IgD-negative memory B cell (primary cell): ENCODE measurements at regions not wholly inside any gene's neighbourhood (a gene's known extent, or its start where the extent isn't known, plus 50 kb on each side); places are given as distances from the start of the nearest gene placed in this dataset.
"Not testable (repeated sequence)": the region's sequence is repeated elsewhere in the genome, so short reads cannot be mapped to it uniquely, and the experiment has no call there.

Experiments used
- H3K27ac Mint-ChIP-seq, 3 donors: one replicate each; pipeline ENCODE4 v1.8.0; 2020 to 2022; ENCODE audit warnings: mild to moderate bottlenecking in 3 of 3, mixed read lengths in 3 of 3, moderate library complexity in 1 of 3
- H3K27me3 Mint-ChIP-seq: one replicate; pipeline ENCODE4 v1.8.0; 2021; ENCODE audit warnings: mixed read lengths
- H3K36me3 Mint-ChIP-seq: one replicate; pipeline ENCODE4 v1.8.0; 2020; ENCODE audit warnings: mild to moderate bottlenecking, mixed read lengths
- H3K4me1 Mint-ChIP-seq, 3 donors: one replicate each; pipeline ENCODE4 v1.8.0; 2020 to 2022; ENCODE audit warnings: mixed read lengths in 3 of 3, mild to moderate bottlenecking in 1 of 3
- H3K4me3 Mint-ChIP-seq, 4 donors: one replicate each; pipeline ENCODE4 v1.8.0; 2020 to 2022; ENCODE audit warnings: mild to moderate bottlenecking in 4 of 4, mixed read lengths in 4 of 4, moderate library complexity in 3 of 4
- H3K9me3 Mint-ChIP-seq, 3 donors: one replicate each; pipeline ENCODE4 v1.8.0; 2020 to 2021; ENCODE audit warnings: mixed read lengths in 3 of 3, mild to moderate bottlenecking in 1 of 3

- H3K27ac Mint-ChIP-seq: no peak overlapping the region
- H3K36me3 Mint-ChIP-seq: no peaks in the 10 kb centered on the region
- H3K27me3 Mint-ChIP-seq: no peaks in the 10 kb centered on the region
- H3K9me3 Mint-ChIP-seq: peaks cover 2 to 8% (median 3%) of the 10 kb centered on the region in 3 donors
- H3K4me1 Mint-ChIP-seq: no peaks in the 10 kb centered on the region
- no peak overlapping the region for H3K4me3 Mint-ChIP-seq
These were observed 698.9 kb downstream of the DIPK2A start for GRCh38 chr3:144670571-144670970.

DNA sequence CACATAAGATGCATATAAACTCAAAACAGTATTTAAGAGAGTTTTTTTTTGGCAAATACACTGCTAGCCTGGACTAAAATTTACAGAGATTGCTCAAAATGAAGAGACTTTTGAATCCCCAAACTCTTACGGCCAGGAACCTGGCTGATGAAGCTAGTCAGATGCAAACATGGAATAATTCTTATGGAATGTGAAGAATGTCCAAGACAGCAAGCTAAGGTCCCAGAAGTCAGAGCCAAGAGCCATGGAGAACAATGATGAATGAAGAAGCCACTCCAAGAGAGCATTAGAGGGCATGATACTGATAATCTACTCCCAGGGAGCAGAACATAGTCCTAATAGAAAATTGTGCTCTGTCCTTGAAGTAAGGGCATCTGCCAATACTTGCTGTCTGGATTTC is 705.5 kb downstream of the DIPK2A start:
- Mint-ChIP-seq H3K27me3 (no peaks in the 10 kb centered on the region), H3K9me3 (no peaks in the 10 kb centered on the region), H3K4me3 (no peak overlapping the region), H3K36me3 (no peaks in the 10 kb centered on the region), H3K27ac (no peak overlapping the region), H3K4me1 (no peaks in the 10 kb centered on the region)

DNA sequence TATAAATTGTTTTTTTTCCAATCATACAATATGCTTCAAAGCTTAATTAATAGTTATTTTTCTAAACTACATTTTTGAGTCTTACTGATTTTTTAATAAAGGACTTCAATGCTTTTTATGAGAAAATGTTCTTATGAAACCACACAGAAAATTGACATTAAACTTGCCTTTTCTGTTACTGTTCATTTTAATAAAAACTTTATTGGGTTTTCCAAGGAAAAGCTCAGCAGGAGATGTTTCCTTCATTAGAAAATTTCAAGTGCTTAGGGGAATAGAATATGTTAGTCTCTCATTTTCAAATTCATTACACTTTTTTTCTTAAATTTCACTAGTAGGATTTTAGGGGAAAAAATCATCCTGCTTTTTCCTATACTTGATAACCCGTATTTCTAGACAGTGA is 711.4 kb downstream of the DIPK2A start:
- Mint-ChIP-seq H3K9me3 (no peaks in the 10 kb centered on the region), H3K27me3 (no peaks in the 10 kb centered on the region), H3K36me3 (no peaks in the 10 kb centered on the region), H3K4me3 (no peak overlapping the region), H3K27ac (no peak overlapping the region), H3K4me1 (no peaks in the 10 kb centered on the region)

GRCh38 chr3:144687862-144688261 is 716.2 kb downstream of the DIPK2A start:
- Mint-ChIP-seq H3K27ac (no peak overlapping the region), H3K4me1 (no peaks in the 10 kb centered on the region), H3K4me3 (no peak overlapping the region), H3K9me3 (peaks cover 0 to 3% (median 0%) of the 10 kb centered on the region in 3 donors), H3K27me3 (no peaks in the 10 kb centered on the region), H3K36me3 (no peaks in the 10 kb centered on the region)

- Mint-ChIP-seq H3K9me3 (peaks cover 0 to 4% (median 0%) of the 10 kb centered on the region in 3 donors), H3K27ac (no peak overlapping the region), H3K36me3 (no peaks in the 10 kb centered on the region), H3K27me3 (no peaks in the 10 kb centered on the region), H3K4me3 (no peak overlapping the region), H3K4me1 (no peaks in the 10 kb centered on the region)
These were observed 720.9 kb downstream of the DIPK2A start for GRCh38 chr3:144692488-144692887.

GRCh38 chr3:144708437-144708836 is 736.8 kb downstream of the DIPK2A start:
- no peak overlapping the region for H3K27ac Mint-ChIP-seq
- H3K4me1 Mint-ChIP-seq: no peaks in the 10 kb centered on the region
- no peaks in the 10 kb centered on the region for H3K36me3 Mint-ChIP-seq
- peaks cover 1 to 6% (median 3%) of the 10 kb centered on the region in 3 donors for H3K9me3 Mint-ChIP-seq
- H3K4me3 Mint-ChIP-seq: no peak overlapping the region
- H3K27me3 Mint-ChIP-seq: no peaks in the 10 kb centered on the region

DNA sequence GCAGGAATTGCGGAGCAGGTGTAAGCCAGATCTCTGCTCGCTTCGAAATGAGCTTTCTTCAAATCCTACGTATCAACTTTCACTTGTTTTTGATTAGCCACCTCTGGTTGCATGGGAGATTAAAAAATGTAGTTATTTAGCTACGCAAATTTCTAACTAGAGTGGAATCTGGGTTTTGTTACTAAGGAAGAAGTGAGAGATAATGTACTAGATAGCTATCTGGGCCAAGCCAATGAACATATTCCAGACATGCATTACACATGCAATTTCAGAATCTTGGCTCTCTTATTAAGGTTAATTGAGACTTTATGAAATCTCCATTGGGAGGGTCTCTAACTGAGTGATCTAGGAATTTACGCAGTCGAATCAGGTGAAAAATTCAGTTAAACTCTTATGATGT is 765.7 kb downstream of the DIPK2A start:
- no peaks in the 10 kb centered on the region for H3K9me3 Mint-ChIP-seq
- no peaks in the 10 kb centered on the region for H3K36me3 Mint-ChIP-seq
- H3K4me1 Mint-ChIP-seq: no peaks in the 10 kb centered on the region
- H3K27me3 Mint-ChIP-seq: no peaks in the 10 kb centered on the region
- H3K27ac Mint-ChIP-seq: no peak overlapping the region
- H3K4me3 Mint-ChIP-seq: no peak overlapping the region

- H3K4me1 Mint-ChIP-seq: no peaks in the 10 kb centered on the region
- H3K9me3 Mint-ChIP-seq: no peaks in the 10 kb centered on the region
- no peaks in the 10 kb centered on the region for H3K27me3 Mint-ChIP-seq
- peaks cover 1% of the 10 kb centered on the region for H3K36me3 Mint-ChIP-seq
- no peak overlapping the region for H3K4me3 Mint-ChIP-seq
- no peak overlapping the region for H3K27ac Mint-ChIP-seq
These were observed 771.6 kb downstream of the DIPK2A start for GRCh38 chr3:144743225-144743668.

DNA sequence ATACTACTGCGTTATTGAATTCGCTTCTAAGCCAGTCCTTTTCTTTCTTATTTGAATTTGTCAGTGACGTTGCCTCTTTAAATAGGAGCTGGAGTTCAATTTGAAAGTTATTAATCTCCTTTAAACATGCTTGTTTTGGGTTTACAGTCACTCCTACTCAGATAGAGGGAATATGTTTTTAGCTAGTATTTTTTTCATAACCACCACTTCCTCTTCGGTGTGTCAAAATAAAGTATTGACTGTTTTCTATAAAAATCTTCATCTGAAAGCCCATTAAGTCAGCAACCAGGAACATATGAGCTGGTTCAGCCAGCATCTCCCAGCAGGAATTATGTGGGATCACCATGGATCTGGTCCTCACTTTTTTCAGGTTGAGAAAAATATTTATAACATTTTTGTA is 772.9 kb downstream of the DIPK2A start:
- Mint-ChIP-seq H3K4me3 (no peak overlapping the region), H3K36me3 (peaks cover 1% of the 10 kb centered on the region), H3K4me1 (no peaks in the 10 kb centered on the region)

DNA sequence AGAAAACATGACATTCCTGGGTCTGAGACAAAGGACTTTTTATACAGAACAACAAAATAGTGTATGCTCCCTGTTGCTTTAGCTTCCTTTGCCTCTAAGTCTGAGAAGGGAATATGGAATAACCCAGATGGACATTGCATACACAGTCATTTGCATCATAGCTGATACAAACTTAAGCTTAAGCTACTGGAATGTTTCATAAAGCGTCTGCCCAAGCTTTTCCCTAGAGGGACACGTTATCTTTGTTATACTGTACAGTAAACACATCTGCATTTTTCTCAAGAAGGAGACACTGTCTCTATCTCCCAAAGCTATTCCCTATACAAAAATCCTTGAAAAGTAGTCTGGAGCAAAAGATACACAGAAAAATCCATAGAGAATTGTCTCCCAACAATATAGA is 775.0 kb downstream of the DIPK2A start:
- Mint-ChIP-seq H3K4me3 (no peak overlapping the region), H3K36me3 (peaks cover 1% of the 10 kb centered on the region), H3K9me3 (peaks cover 0 to 3% (median 0%) of the 10 kb centered on the region in 3 donors), H3K27ac (no peak overlapping the region), H3K4me1 (no peaks in the 10 kb centered on the region), H3K27me3 (no peaks in the 10 kb centered on the region)

More for the DNA sequence above, 772.9 kb downstream of the DIPK2A start:
- no peak overlapping the region for H3K27ac Mint-ChIP-seq
- no peaks in the 10 kb centered on the region for H3K9me3 Mint-ChIP-seq
- H3K27me3 Mint-ChIP-seq: no peaks in the 10 kb centered on the region

DNA sequence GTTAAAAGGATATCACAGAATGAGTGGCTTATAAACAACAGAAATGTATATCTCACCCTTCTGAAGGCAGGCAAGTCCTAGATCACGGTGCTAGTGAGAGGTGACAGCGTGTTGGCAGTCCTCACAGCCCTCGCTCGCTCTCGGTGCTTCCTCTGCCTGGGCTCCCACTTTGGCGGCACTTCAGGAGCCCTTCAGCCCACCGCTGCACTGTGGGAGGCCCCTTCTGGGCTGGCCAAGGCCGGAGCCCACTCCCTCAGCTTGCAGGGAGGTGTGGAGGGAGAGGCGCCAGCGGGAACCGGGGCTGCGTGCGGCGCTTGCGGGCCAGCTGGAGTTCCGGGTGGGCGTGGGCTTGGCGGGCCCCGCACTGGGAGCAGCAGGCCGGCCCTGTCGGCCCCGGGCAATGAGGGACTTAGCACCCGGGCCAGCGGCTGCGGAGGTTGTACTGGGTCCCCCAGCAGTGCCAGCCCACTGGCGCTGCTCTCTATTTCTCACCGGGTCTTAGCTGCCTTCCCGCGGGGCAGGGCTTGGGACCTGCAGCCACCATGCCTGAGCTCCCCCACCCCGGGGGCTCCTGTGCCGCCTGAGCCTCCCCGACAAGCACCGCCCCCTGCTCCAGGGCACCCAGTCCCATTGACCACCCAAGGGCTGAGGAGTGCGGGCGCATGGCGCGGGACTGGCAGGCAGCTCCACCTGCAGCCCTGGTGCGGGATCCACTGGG is 778.1 kb downstream of the DIPK2A start:
- not testable (repeated sequence) for H3K9me3 Mint-ChIP-seq, H3K4me1 Mint-ChIP-seq, H3K4me3 Mint-ChIP-seq, H3K27ac Mint-ChIP-seq, H3K36me3 Mint-ChIP-seq, H3K27me3 Mint-ChIP-seq

- H3K27me3 Mint-ChIP-seq: no peaks in the 10 kb centered on the region
- H3K9me3 Mint-ChIP-seq: peaks cover 0 to 7% (median 3%) of the 10 kb centered on the region in 3 donors
- no peaks in the 10 kb centered on the region for H3K36me3 Mint-ChIP-seq
- no peak overlapping the region for H3K4me3 Mint-ChIP-seq
- no peaks in the 10 kb centered on the region for H3K4me1 Mint-ChIP-seq
- H3K27ac Mint-ChIP-seq: no peak overlapping the region
These were observed 782.6 kb downstream of the DIPK2A start for GRCh38 chr3:144754076-144754783.

DNA sequence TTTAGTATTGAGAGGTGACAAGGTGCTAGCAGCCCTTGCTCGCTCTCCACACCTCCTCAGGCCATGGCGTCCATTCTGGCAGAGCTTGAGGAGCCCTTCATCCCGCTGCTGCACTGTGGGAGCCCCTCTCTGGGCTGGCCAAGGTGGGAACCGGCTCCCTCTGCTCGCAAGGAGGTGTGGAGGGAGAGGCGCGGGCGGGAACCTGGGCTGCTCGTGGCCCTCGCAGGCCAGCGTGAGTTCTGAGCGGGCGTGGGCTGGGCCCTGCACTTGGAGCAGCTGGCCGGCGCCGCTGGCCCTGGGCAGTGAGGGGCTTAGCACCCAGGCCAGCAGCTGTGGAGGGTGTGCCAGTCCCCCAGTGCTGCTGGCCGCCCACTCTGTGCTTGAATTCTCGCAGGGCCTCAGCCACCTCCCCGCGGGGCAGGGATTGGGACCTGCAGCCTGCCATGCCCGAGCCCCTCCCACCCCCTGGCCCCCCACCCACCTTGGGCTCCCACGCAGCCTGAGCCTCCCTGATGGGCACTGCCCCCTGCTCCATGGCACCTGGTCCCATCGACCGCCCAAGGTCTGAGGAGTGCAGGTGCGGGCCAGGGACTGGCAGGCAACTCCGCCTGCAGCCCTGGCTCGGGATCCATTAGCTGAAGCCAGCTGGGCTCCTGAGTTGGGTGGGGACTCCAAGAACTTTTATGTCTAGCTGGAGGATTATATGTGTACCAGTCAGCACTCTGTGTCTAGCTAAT is 785.2 kb downstream of the DIPK2A start:
- Mint-ChIP-seq H3K36me3 (no peaks in the 10 kb centered on the region), H3K4me3 (no peak overlapping the region), H3K9me3 (peaks cover 0 to 7% (median 0%) of the 10 kb centered on the region in 3 donors), H3K27ac (no peak overlapping the region), H3K27me3 (no peaks in the 10 kb centered on the region), H3K4me1 (no peaks in the 10 kb centered on the region)

DNA sequence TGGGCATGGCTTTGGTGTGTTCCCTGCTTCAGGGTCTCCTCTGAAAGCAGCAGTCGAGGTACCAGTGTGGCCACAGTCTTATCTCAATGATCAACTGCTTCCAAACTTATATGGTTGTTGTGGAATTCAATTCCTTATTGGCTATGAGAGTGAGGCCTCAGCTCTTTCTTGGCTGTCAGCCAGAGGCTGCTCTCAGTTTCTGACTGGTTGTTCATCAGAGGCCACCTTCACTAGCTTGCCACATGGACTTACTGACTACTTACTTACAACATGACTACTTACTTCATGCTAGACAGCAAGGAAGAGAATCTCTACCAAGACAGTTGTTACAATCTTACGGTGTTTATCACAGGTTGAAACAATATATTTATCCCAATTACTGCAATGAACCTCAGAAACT is 789.2 kb downstream of the DIPK2A start:
- peaks cover 0 to 4% (median 0%) of the 10 kb centered on the region in 3 donors for H3K9me3 Mint-ChIP-seq
- H3K27me3 Mint-ChIP-seq: no peaks in the 10 kb centered on the region
- H3K4me3 Mint-ChIP-seq: no peak overlapping the region
- no peaks in the 10 kb centered on the region for H3K4me1 Mint-ChIP-seq
- H3K27ac Mint-ChIP-seq: no peak overlapping the region
- no peaks in the 10 kb centered on the region for H3K36me3 Mint-ChIP-seq

DNA sequence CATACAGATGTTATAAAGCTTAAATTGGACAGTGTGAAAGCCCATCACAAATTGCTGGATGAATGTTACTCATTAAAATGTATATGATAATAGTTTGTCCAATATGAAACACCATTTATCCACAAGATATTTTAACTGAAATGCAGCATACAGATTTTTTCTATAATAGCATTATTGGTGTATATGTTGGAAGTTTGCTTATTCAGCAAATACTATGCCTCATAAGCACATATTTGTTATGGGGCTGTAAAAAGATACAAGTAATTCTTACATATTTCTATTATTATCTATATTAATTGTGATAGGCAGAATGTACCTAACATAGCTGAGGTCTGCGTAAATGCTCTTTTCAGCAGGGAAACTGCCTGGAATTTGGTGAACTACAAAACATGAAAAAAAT is 790.5 kb downstream of the DIPK2A start:
- no peak overlapping the region for H3K4me3 Mint-ChIP-seq
- no peaks in the 10 kb centered on the region for H3K36me3 Mint-ChIP-seq
- H3K9me3 Mint-ChIP-seq: peaks cover 0 to 4% (median 0%) of the 10 kb centered on the region in 3 donors
- H3K27me3 Mint-ChIP-seq: peaks cover 1% of the 10 kb centered on the region
- no peak overlapping the region for H3K27ac Mint-ChIP-seq
- H3K4me1 Mint-ChIP-seq: no peaks in the 10 kb centered on the region
